K562 (cell line): ENCODE measurements at regions not wholly inside any gene's neighbourhood (a gene's known extent, or its start where the extent isn't known, plus 50 kb on each side); places are given as distances from the start of the nearest gene placed in this dataset.

Experiments used
- ATAC-seq: fragments of 200-7000 bp; cut with Tn5 transposase; 3 replicates; pipeline ENCODE4 v1.9.1; 2020; ENCODE audit warnings: moderate library complexity
- BruUV-seq: library from RNA; stranded (reverse); fragments of 400-500 nt; replicated peaks from 2 replicates; lab custom pipeline; 2021; lab: Mats Ljungman, UMichigan
- CTCF ChIA-PET: fragments of 300-600 bp; formaldehyde crosslinking; extraction: SDS; loops from one replicate; lab custom pipeline; 2021; ENCODE audit warnings: low intra/inter-chr PET ratio; lab: Yijun Ruan, JAX
- POLR2A ChIA-PET: fragments of 300-600, 350-650 bp; sonication (Branson Sonifier 250); formaldehyde crosslinking; extraction: SDS; loops from one replicate; lab custom pipeline; 2021; ENCODE audit warnings: antibody characterized with exemption, inconsistent platforms; lab: Yijun Ruan, JAX
- DNase-seq, 4 experiments: peaks; one replicate each; pipeline versions ENCODE4 v3.0.0 to v3.0.0-alpha.2; 2011 to 2018; ENCODE audit warnings: low spot score in 3 of 4, mixed read lengths in 3 of 4; ENCODE audit errors: extremely low read depth in 1 of 4
- FAIRE-seq: peaks from 2 replicates; lab custom pipeline; 2011; peaks lifted over from hg19 to GRCh38; lab: Jason Lieb, UNC
- H2AFZ ChIP-seq: 2 replicates; pipeline ENCODE4 v1.6.0; 2011; ENCODE audit warnings: low read depth, low read length, control low read depth, inconsistent platforms
- H3K27ac ChIP-seq: fragments of 200-600 bp; 3 replicates; pipeline ENCODE4 v1.8.0; 2011; ENCODE audit warnings: low read depth, mild to moderate bottlenecking, control low read depth, inconsistent platforms, low read length, moderate library complexity, mixed read lengths; ENCODE audit errors: extremely low read depth
- H3K27me3 ChIP-seq, 2 experiments: fragments of 300-600 bp in 1 of 2; 2 replicates in 1 of 2; 3 replicates in 1 of 2; pipeline versions ENCODE4 v1.6.0 to v1.8.0; 2011; ENCODE audit warnings: inconsistent platforms in 2 of 2, low read length in 2 of 2, mild to moderate bottlenecking in 1 of 2, mixed read lengths in 1 of 2, moderate library complexity in 1 of 2; ENCODE audit not compliant: control insufficient read depth in 2 of 2, insufficient read depth in 2 of 2
- H3K36me3 ChIP-seq: fragments of 300-600 bp; 3 replicates; pipeline ENCODE4 v1.8.0; 2011; ENCODE audit warnings: mild to moderate bottlenecking, low read length, inconsistent platforms; ENCODE audit not compliant: control insufficient read depth, insufficient read depth
- H3K4me1 ChIP-seq, 2 experiments: fragments of 200-600 bp in 1 of 2; replicated peaks in 1 of 2; 2 replicates in 1 of 2; 3 replicates in 1 of 2; pipeline versions ENCODE4 v1.5.1 to v1.8.0; 2011; ENCODE audit warnings: inconsistent platforms in 2 of 2, low read length in 2 of 2, mild to moderate bottlenecking in 1 of 2, mixed read lengths in 1 of 2, moderate library complexity in 1 of 2; ENCODE audit not compliant: control insufficient read depth in 2 of 2, insufficient read depth in 2 of 2
- H3K4me2 ChIP-seq: 2 replicates; pipeline ENCODE4 v1.6.1; 2011; ENCODE audit warnings: low read length, control low read depth, inconsistent platforms, mixed read lengths; ENCODE audit not compliant: insufficient read depth
- H3K4me3 ChIP-seq: fragments of 200-600 bp; sonication (generic), shearing (Covaris generic); 2 replicates; pipeline ENCODE4 v1.5.1; 2016; ENCODE audit warnings: control low read depth, inconsistent platforms
- H3K79me2 ChIP-seq: fragments of 200-600 bp; 3 replicates; pipeline ENCODE4 v1.8.0; 2011; ENCODE audit warnings: low read length, inconsistent platforms; ENCODE audit not compliant: control insufficient read depth, insufficient read depth
- H3K9ac ChIP-seq, 2 experiments: 2 replicates each; pipeline versions ENCODE4 v1.6.0 to v1.6.1; 2011; ENCODE audit warnings: low read depth in 2 of 2, low read length in 2 of 2, control low read depth in 1 of 2, inconsistent platforms in 1 of 2, mild to moderate bottlenecking in 1 of 2, mixed read lengths in 1 of 2; ENCODE audit not compliant: insufficient read depth in 1 of 2
- H3K9me1 ChIP-seq: one replicate; pipeline ENCODE4 v1.6.0; 2011; ENCODE audit warnings: inconsistent platforms, mild to moderate bottlenecking, low read length, moderate library complexity; ENCODE audit not compliant: control insufficient read depth, insufficient read depth
- H3K9me3 ChIP-seq: replicated peaks from 2 replicates; pipeline ENCODE4 v1.5.1; 2011; ENCODE audit warnings: low read depth, low read length, inconsistent platforms; ENCODE audit not compliant: control insufficient read depth, insufficient read depth
- H4K20me1 ChIP-seq: replicated peaks from 2 replicates; pipeline ENCODE4 v1.6.1; 2011; ENCODE audit warnings: low read length, inconsistent platforms, mixed read lengths; ENCODE audit not compliant: control insufficient read depth, insufficient read depth
- ATF6 ChIP-seq: sonication (generic); formaldehyde crosslinking; IDR thresholded peaks from 2 replicates; pipeline ENCODE4 v1.4.0; 2020; ENCODE audit warnings: mild to moderate bottlenecking, missing genetic modification reagents
- BRCA1 ChIP-seq, 2 experiments: fragments of 450-650 bp in 1 of 2; sonication (generic) in 1 of 2; formaldehyde crosslinking in 1 of 2; IDR thresholded peaks; 2 replicates each; pipeline versions ENCODE4 v1.5.0 to v1.6.1; 2017 to 2020; ENCODE audit warnings: mild to moderate bottlenecking in 1 of 2, missing genetic modification reagents in 1 of 2
- CGGBP1 ChIP-seq: fragments of 250-450 bp; sonication (Bioruptor Pico); IDR thresholded peaks from 2 replicates; pipeline ENCODE4 v1.9.0; 2021; ENCODE audit warnings: mild to moderate bottlenecking
- CREB3L1 ChIP-seq: fragments of 450-650 bp; IDR thresholded peaks from 2 replicates; pipeline ENCODE4 v1.6.1; 2014; ENCODE audit warnings: low read depth, mild to moderate bottlenecking, moderate library complexity, borderline replicate concordance
- E2F3 ChIP-seq: fragments of 250-450 bp; sonication (Bioruptor Pico); IDR thresholded peaks from 2 replicates; pipeline ENCODE4 v1.4.0; 2020; ENCODE audit warnings: mild to moderate bottlenecking
- ELF2 ChIP-seq: fragments of 250-450 bp; sonication (Bioruptor Pico); IDR thresholded peaks from 2 replicates; pipeline ENCODE4 v1.5.0; 2021; ENCODE audit warnings: mild to moderate bottlenecking
- HOXB6 ChIP-seq: fragments of 250-450 bp; sonication (Bioruptor Pico); IDR thresholded peaks from 2 replicates; pipeline ENCODE4 v1.5.1; 2022; ENCODE audit warnings: mild to moderate bottlenecking, borderline replicate concordance
- KDM1A ChIP-seq, 2 experiments: fragments of 450-650 bp; IDR thresholded peaks; 2 replicates each; pipeline ENCODE4 v1.6.1; 2016; ENCODE audit warnings: mild to moderate bottlenecking in 2 of 2
- KHSRP ChIP-seq: fragments of 450-650 bp; IDR thresholded peaks from 2 replicates; pipeline ENCODE4 v1.6.1; 2017
- LARP7 ChIP-seq: fragments of 450-650 bp; IDR thresholded peaks from 2 replicates; pipeline ENCODE4 v1.6.1; 2016
- MCM7 ChIP-seq, 2 experiments: fragments of 450-650 bp; IDR thresholded peaks; 2 replicates each; pipeline ENCODE4 v1.6.1; 2016 to 2018
- MEIS2 ChIP-seq: fragments of 450-650 bp; IDR thresholded peaks from 2 replicates; pipeline ENCODE4 v1.6.1; 2014; ENCODE audit warnings: mild to moderate bottlenecking; ENCODE audit not compliant: partially characterized antibody
- NR0B1 ChIP-seq: fragments of 450-650 bp; IDR thresholded peaks from one replicate; pipeline ENCODE4 v1.6.1; 2018; ENCODE audit warnings: mild to moderate bottlenecking, moderate library complexity; ENCODE audit not compliant: partially characterized antibody
- PTRF ChIP-seq: fragments of 450-650 bp; IDR thresholded peaks from 2 replicates; pipeline ENCODE4 v1.6.1; 2016; ENCODE audit warnings: mild to moderate bottlenecking, missing genetic modification characterization, missing compliant biosample characterization
- STAG1 ChIP-seq: sonication (generic); formaldehyde crosslinking; IDR thresholded peaks from 2 replicates; pipeline ENCODE4 v1.5.0; 2020; ENCODE audit warnings: missing genetic modification reagents, borderline replicate concordance
- TAF7 ChIP-seq: fragments of 450-650 bp; IDR thresholded peaks from 2 replicates; pipeline ENCODE4 v1.6.1; 2016; ENCODE audit warnings: missing genetic modification characterization, missing compliant biosample characterization
- ZNF274 ChIP-seq: IDR thresholded peaks from 2 replicates; pipeline ENCODE4 v1.6.1; 2011; ENCODE audit warnings: low read depth, mild to moderate bottlenecking, low read length, moderate library complexity, borderline replicate concordance
- ZNF512 ChIP-seq: IDR thresholded peaks from 2 replicates; pipeline ENCODE4 v1.6.1; 2016; ENCODE audit warnings: missing genetic modification characterization, missing compliant biosample characterization
- ZNF668 ChIP-seq: fragments of 250-450 bp; sonication (Bioruptor Pico); IDR thresholded peaks from 2 replicates; pipeline ENCODE4 v1.8.0; 2022; ENCODE audit warnings: mild to moderate bottlenecking, inconsistent platforms
- WGBS: fragments of 100-300 bp; shearing (Covaris generic); methylation state at CpG from one replicate; pipeline ENCODE4 v1.1.6; 2016; ENCODE audit warnings: low coverage, mixed read lengths; ENCODE audit not compliant: insufficient coverage; ENCODE audit errors: missing lambda C conversion rate; 5-methylcytosine and 5-hydroxymethylcytosine counted together
- in situ Hi-C: fragments of 300-500 bp; cut with MboI; formaldehyde crosslinking; loops from 4 replicates; pipeline ENCODE4 v1.15.0; 2018; ENCODE audit warnings: inconsistent platforms, mixed read lengths
- intact Hi-C: fragments of 100-400 bp; cut with micrococcal nuclease; formaldehyde crosslinking; loops from 2 replicates; pipeline ENCODE4 v1.14.2; 2022

- Histone ChIP-seq H3K9me3 (no peaks in the 10 kb centered on the region), H3K4me2 (no peak overlapping the region), H3K27ac (no peak overlapping the region), H3K9ac (no peak overlapping the region), H2AFZ (no peak overlapping the region), H3K36me3 (no peaks in the 10 kb centered on the region), H4K20me1 (no peaks in the 10 kb centered on the region), H3K79me2 (no peaks in the 10 kb centered on the region), H3K27me3 (no peaks in the 10 kb centered on the region), H3K9me1 (no peaks in the 10 kb centered on the region), H3K4me3 (no peak overlapping the region), H3K4me1 (no peaks in the 10 kb centered on the region)
- ChIA-PET POLR2A (no interaction called here), CTCF (no interaction called here)
- 0% methylated on average over 4 of the region's 4 CpGs for WGBS
- FAIRE-seq = no peak
- in situ Hi-C loops (loop anchor here (25.0 kb wide), 1 partner anchor 703 kb away; no protein-coding TSS in a partner anchor), intact Hi-C loops (no loop called here)
- no TSS peak for BruUV-seq
- ATAC-seq = no peak
- DNase-seq = no peak
- TF ChIP-seq KDM1A (IDR thresholded peaks at IDR 0.05) (no peak), ATF6 (no peak), ZNF274 (no peak), CREB3L1 (no peak), E2F3 (CRISPR knock-in tag) (no peak), PTRF (no peak), MEIS2 (no peak), KHSRP (no peak), CGGBP1 (CRISPR knock-in tag) (no peak), ZNF668 (CRISPR knock-in tag) (no peak), LARP7 (no peak), ZNF512 (tag) (no peak), NR0B1 (no peak), BRCA1 (IDR thresholded peaks at IDR 0.05) (no peak), BRCA1 (CRISPR knock-in tag; IDR thresholded peaks at IDR 0.05) (no peak), TAF7 (tag) (no peak), MCM7 (IDR thresholded peaks at IDR 0.05) (no peak), STAG1 (CRISPR knock-in tag) (no peak), ELF2 (CRISPR knock-in tag) (no peak), HOXB6 (CRISPR knock-in tag) (no peak)
These were observed 492.9 kb downstream of the VRK1 start for GRCh38 chr14:97290065-97290464.
